Neural progenitor cell (in vitro differentiated cells): ENCODE measurements at regions not wholly inside any gene's neighbourhood (a gene's known extent, or its start where the extent isn't known, plus 50 kb on each side); places are given as distances from the start of the nearest gene placed in this dataset.

Experiments
- DNase-seq: peaks from one replicate; pipeline ENCODE4 v3.0.0-alpha.2; 2016; ENCODE audit warnings: low spot score
- H2AFZ ChIP-seq: fragments of 200-600 bp; sonication (generic); replicated peaks from 2 replicates; pipeline ENCODE4 v1.6.1; 2016; ENCODE audit warnings: antibody characterized with exemption
- H3F3A ChIP-seq: fragments of 200-600 bp; sonication (generic); 2 replicates; pipeline ENCODE4 v1.6.1; 2016; ENCODE audit warnings: antibody characterized with exemption, low read depth
- H3K27ac ChIP-seq: fragments of 200-600 bp; sonication (generic); 2 replicates; pipeline ENCODE4 v1.5.1; 2016; ENCODE audit warnings: mild to moderate bottlenecking
- H3K27me3 ChIP-seq: fragments of 200-600 bp; sonication (generic); 2 replicates; pipeline ENCODE4 v1.6.1; 2016; ENCODE audit warnings: mild to moderate bottlenecking, moderate library complexity
- H3K36me3 ChIP-seq: fragments of 200-600 bp; sonication (generic); 2 replicates; pipeline ENCODE4 v1.5.1; 2016
- H3K4me1 ChIP-seq: fragments of 200-600 bp; sonication (generic); 2 replicates; pipeline ENCODE4 v1.6.1; 2016; ENCODE audit warnings: mixed run types
- H3K4me2 ChIP-seq: fragments of 200-600 bp; sonication (generic); 2 replicates; pipeline ENCODE4 v1.6.1; 2016
- H3K4me3 ChIP-seq: fragments of 200-600 bp; sonication (generic); 2 replicates; pipeline ENCODE4 v1.5.1; 2016
- H3K79me2 ChIP-seq: fragments of 200-600 bp; sonication (generic); 2 replicates; pipeline ENCODE4 v1.6.1; 2016; ENCODE audit warnings: low read depth
- H3K9ac ChIP-seq: fragments of 200-600 bp; sonication (generic); 2 replicates; pipeline ENCODE4 v1.6.1; 2016
- H3K9me3 ChIP-seq: fragments of 200-600 bp; sonication (generic); 2 replicates; pipeline ENCODE4 v1.5.1; 2016; ENCODE audit warnings: low read depth
- H4K20me1 ChIP-seq: fragments of 200-600 bp; sonication (generic); 2 replicates; pipeline ENCODE4 v1.6.1; 2016; ENCODE audit warnings: low read depth
- H3K27ac Mint-ChIP-seq: 3 replicates; pipeline ENCODE4 v1.8.0; 2021; ENCODE audit warnings: mixed read lengths
- H3K27me3 Mint-ChIP-seq: 2 replicates; pipeline ENCODE4 v1.8.0; 2022; ENCODE audit warnings: low read depth, mild to moderate bottlenecking, inconsistent platforms, moderate library complexity, mixed read lengths; ENCODE audit not compliant: insufficient read depth
- H3K36me3 Mint-ChIP-seq: 3 replicates; pipeline ENCODE4 v1.8.0; 2021; ENCODE audit warnings: mixed read lengths
- H3K4me1 Mint-ChIP-seq: 3 replicates; pipeline ENCODE4 v1.8.0; 2021; ENCODE audit warnings: mixed read lengths
- H3K4me3 Mint-ChIP-seq: 3 replicates; pipeline ENCODE4 v1.8.0; 2021; ENCODE audit warnings: mild to moderate bottlenecking, moderate library complexity, mixed read lengths
- H3K9me3 Mint-ChIP-seq: 3 replicates; pipeline ENCODE4 v1.8.0; 2020; ENCODE audit warnings: mixed read lengths
- CTCF ChIP-seq: fragments of 200-600 bp; sonication (generic); IDR thresholded peaks from 2 replicates; pipeline ENCODE4 v1.5.1; 2017; ENCODE audit warnings: antibody characterized with exemption, mild to moderate bottlenecking
- EZH2 ChIP-seq: fragments of 200-600 bp; sonication (generic); IDR thresholded peaks from 2 replicates; pipeline ENCODE4 v1.6.1; 2017; ENCODE audit warnings: antibody characterized with exemption, mild to moderate bottlenecking, moderate library complexity
- EZH2phosphoT487 ChIP-seq: fragments of 200-600 bp; sonication (generic); IDR thresholded peaks from 2 replicates; pipeline ENCODE4 v1.6.1; 2017; ENCODE audit warnings: antibody characterized with exemption

GRCh38 chr7:13414661-13415107 is 574.8 kb downstream of the ETV1 start:
- Histone ChIP-seq H3F3A (no peaks in the 10 kb centered on the region), H3K27ac (no peak overlapping the region), H3K4me1 (peaks cover 14% of the 10 kb centered on the region), H3K9ac (no peak overlapping the region), H3K4me3 (no peak overlapping the region), H3K4me2 (no peak overlapping the region), H3K36me3 (no peaks in the 10 kb centered on the region), H3K9me3 (no peaks in the 10 kb centered on the region), H3K27me3 (no peaks in the 10 kb centered on the region), H2AFZ (no peak overlapping the region), H4K20me1 (no peaks in the 10 kb centered on the region), H3K79me2 (no peaks in the 10 kb centered on the region)
- Mint-ChIP-seq H3K36me3 (no peaks in the 10 kb centered on the region), H3K4me3 (no peak overlapping the region), H3K9me3 (peaks cover 6% of the 10 kb centered on the region), H3K27me3 (no peaks in the 10 kb centered on the region), H3K4me1 (no peaks in the 10 kb centered on the region), H3K27ac (no peak overlapping the region)
- DNase-seq, result no peak
- TF ChIP-seq EZH2phosphoT487 (no peak), EZH2 (no peak), CTCF (no peak)

- Mint-ChIP-seq H3K4me3 (no peak overlapping the region), H3K36me3 (no peaks in the 10 kb centered on the region), H3K4me1 (no peaks in the 10 kb centered on the region), H3K9me3 (peaks cover 6% of the 10 kb centered on the region), H3K27me3 (no peaks in the 10 kb centered on the region), H3K27ac (no peak overlapping the region)
- TF ChIP-seq EZH2, result no peak
- TF ChIP-seq EZH2phosphoT487, result no peak
- no peak for TF ChIP-seq CTCF
- Histone ChIP-seq H3K36me3 (no peaks in the 10 kb centered on the region), H3K27ac (no peak overlapping the region), H3K4me3 (no peak overlapping the region), H3K9ac (no peak overlapping the region), H2AFZ (no peak overlapping the region), H3K9me3 (no peaks in the 10 kb centered on the region), H4K20me1 (no peaks in the 10 kb centered on the region), H3K4me2 (no peak overlapping the region), H3K79me2 (no peaks in the 10 kb centered on the region), H3F3A (no peaks in the 10 kb centered on the region), H3K4me1 (peaks cover 14% of the 10 kb centered on the region), H3K27me3 (no peaks in the 10 kb centered on the region)
- DNase-seq, result no peak
These were observed 573.4 kb downstream of the ETV1 start for GRCh38 chr7:13416071-13416470.

GRCh38 chr7:13416544-13416943 is 572.9 kb downstream of the ETV1 start:
- Mint-ChIP-seq H3K27me3 (no peaks in the 10 kb centered on the region), H3K9me3 (peaks cover 6% of the 10 kb centered on the region), H3K36me3 (no peaks in the 10 kb centered on the region), H3K4me1 (no peaks in the 10 kb centered on the region), H3K27ac (no peak overlapping the region), H3K4me3 (no peak overlapping the region)
- peaks cover 10% of the 10 kb centered on the region for H3K4me1 ChIP-seq
- TF ChIP-seq EZH2 (no peak), EZH2phosphoT487 (no peak), CTCF (no peak)
- H3K4me2 ChIP-seq, result no peak overlapping the region
- no peak overlapping the region for H3K9ac ChIP-seq
- H4K20me1 ChIP-seq, result no peaks in the 10 kb centered on the region
- H3K9me3 ChIP-seq, result no peaks in the 10 kb centered on the region
- no peak overlapping the region for H3K27ac ChIP-seq
- H3F3A ChIP-seq, result no peaks in the 10 kb centered on the region
- H3K79me2 ChIP-seq, result no peaks in the 10 kb centered on the region
- DNase-seq, result no peak
- no peaks in the 10 kb centered on the region for H3K36me3 ChIP-seq
- no peak overlapping the region for H2AFZ ChIP-seq
- H3K27me3 ChIP-seq, result no peaks in the 10 kb centered on the region
- no peak overlapping the region for H3K4me3 ChIP-seq

GRCh38 chr7:13420726-13421125 is 568.7 kb downstream of the ETV1 start:
- Histone ChIP-seq H4K20me1 (no peaks in the 10 kb centered on the region), H3K36me3 (no peaks in the 10 kb centered on the region), H3K27me3 (no peaks in the 10 kb centered on the region), H3K9ac (no peak overlapping the region), H3K79me2 (no peaks in the 10 kb centered on the region), H3K9me3 (no peaks in the 10 kb centered on the region), H3K27ac (no peak overlapping the region), H3F3A (no peaks in the 10 kb centered on the region), H2AFZ (no peak overlapping the region), H3K4me2 (no peak overlapping the region), H3K4me3 (no peak overlapping the region), H3K4me1 (no peaks in the 10 kb centered on the region)
- Mint-ChIP-seq H3K4me3 (no peak overlapping the region), H3K27me3 (no peaks in the 10 kb centered on the region), H3K27ac (no peak overlapping the region), H3K4me1 (no peaks in the 10 kb centered on the region), H3K36me3 (no peaks in the 10 kb centered on the region), H3K9me3 (peaks cover 6% of the 10 kb centered on the region)
- DNase-seq, result no peak
- TF ChIP-seq EZH2phosphoT487 (no peak), CTCF (no peak), EZH2 (no peak)
